HG02970 (cell line): ENCODE measurements at regions not wholly inside any gene's neighbourhood (a gene's known extent, or its start where the extent isn't known, plus 50 kb on each side); places are given as distances from the start of the nearest gene placed in this dataset.
"Not testable (repeated sequence)": the region's sequence is repeated elsewhere in the genome, so short reads cannot be mapped to it uniquely, and the experiment has no call there.

ENCODE experiments used
- ATAC-seq: cut with Tn5 transposase; IDR thresholded peaks from one replicate; pipeline ENCODE4 v1.9.1; 2021; ENCODE audit warnings: mild to moderate bottlenecking, moderate library complexity, moderate number of reproducible peaks; ENCODE audit not compliant: unreplicated experiment, low FRiP score

DNA sequence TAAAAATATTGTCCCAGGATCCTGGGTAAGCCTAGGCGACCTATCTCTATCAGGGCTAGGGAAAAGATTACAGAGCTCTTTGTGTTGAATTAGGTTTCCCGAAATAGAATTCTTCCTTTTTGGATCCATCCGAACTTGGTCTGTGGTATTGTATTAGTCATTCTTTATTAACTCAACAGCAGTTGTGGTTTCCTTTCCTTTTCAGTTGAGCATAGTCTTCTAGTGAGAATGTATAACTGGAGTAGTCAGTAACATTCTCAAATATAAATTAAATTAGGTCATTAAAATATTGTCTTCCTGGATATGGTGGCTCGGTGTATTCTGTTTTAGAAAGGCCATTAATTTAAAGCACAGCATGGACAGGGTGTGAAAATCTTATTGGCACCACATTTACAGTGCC, 520.4 kb downstream of the NLGN4X start:
- ATAC-seq, result no peak

DNA sequence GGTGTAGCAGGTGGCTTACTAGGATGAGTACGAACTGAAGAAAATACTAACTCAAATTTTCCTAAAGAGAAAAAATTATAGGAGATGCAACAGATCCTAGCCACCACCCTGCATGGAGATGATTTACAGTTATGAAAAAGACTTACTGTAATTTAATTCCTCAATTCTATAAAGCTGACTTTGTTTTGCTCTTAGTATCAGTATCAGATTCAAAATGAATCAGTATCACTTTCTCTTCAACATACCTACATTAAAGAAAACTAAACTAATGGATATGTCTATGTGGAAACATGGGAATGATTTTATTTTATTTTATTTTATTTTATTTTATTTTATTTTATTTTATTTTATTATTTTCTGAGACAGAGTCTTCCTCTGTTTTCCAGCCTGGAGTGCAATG, 525.8 kb downstream of the NLGN4X start:
- ATAC-seq, result no peak

DNA sequence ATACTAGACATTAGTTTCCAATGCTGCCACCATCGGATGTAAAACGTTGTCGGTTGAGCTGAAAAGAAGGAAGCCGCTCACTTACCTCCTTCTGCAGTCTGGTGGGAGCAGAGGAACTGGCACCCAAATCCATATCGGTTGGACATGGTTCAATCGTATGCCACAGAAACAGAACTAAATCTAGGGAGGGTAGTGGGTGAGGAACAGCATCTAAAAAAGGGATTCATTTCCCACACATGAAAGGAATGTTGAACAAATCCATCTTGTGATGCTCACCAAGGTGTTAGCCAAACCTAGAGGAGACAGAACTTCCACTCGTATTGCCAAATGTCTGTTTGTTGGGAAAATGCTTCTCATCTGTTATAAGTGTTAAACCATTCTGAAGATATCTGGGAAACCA, 532.7 kb downstream of the NLGN4X start:
- ATAC-seq, result no peak

DNA sequence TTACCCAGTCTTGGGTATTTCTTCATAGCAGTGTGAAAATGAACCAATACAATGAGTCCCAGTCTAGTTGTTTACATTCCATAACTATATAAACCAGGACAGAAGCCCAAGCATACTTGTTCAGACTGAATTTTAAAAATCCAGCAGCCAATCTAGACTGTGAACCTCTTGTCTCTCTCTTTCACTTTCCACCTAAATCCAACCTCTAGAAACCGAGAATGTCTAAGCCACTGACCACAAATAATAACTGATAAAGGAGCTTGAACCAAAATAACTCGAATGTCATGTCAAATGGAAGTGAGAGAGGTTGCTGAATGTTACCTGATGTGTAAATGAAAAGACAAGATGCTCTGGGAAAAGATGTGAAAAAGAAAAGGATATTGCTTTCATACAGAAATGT, 544.7 kb downstream of the NLGN4X start:
- ATAC-seq, result no peak

DNA sequence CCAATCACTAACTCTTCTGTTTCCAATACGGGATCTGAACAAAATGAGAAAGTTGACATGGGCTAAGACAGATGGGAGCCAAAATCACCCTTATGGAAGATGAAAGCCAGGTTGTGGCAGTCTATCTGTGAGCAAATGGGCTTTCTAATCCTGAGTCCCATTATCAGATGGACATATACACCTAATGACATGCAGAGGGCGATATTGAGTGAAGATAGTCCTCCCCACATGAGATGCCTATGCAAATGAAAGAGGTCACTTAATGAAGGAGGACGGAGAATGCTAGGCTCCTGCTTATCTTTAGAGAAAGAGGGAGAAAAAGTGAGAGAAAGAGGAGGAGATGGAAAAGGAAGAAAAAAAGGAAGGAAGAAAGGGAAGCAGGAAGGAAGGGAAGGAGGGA, 547.5 kb downstream of the NLGN4X start:
- no peak for ATAC-seq

DNA sequence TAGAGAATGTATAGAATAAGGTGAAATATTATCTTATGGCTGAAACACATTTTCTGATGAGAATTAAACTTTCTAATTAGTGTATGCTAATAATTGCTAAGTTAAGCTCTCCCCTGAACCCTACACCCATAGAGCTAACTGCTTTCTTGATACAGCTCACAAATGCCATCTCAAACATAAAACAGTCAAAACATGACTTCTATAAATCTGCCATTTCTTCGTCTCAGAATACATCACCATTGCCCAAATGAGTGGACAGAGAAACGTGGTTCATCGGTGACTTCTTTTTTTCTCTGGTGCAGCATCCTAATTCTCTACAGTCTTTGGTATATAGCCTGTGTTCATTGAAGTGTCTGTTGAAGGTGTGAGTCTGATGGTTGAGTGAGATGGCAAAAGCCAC, 554.6 kb downstream of the NLGN4X start:
- ATAC-seq, result no peak

DNA sequence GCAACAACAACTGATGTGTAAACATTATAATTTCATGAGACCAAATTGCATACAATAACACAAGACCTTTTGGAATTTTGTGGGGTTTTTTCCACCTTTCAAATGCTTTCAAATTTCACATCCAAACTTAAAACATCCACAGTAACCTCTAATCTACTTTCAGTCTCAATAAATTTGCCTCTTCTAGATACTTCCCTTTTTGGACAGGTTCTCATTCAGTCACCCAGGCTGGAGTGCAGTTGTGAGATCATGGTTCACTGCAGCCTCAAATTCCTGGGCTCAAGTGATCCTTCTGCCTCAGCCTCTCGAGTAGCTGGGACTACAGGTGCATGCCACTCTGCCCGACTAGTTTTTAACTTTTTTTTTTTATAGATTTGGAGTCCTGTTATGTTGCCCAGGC, 556.6 kb downstream of the NLGN4X start:
- no peak for ATAC-seq

DNA sequence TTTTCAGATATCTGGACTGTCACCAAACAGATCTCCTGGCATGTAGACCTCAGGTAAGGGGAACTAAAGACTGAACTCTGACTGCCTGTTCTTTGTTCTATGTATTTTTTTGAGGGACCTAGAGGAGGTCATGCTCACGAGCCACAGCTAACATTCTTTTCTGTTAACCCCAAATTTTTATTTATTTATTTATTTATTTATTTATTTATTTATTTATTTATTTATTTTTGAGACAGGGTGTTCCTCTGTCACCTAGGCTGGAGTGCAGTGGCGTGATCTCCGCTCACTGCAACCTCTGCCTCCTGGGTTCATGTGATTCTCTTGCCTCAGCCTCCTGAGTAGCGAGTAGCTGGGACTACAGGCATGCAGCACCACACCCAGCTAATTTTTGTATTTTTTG, 562.0 kb downstream of the NLGN4X start:
- ATAC-seq, result not testable (repeated sequence)

DNA sequence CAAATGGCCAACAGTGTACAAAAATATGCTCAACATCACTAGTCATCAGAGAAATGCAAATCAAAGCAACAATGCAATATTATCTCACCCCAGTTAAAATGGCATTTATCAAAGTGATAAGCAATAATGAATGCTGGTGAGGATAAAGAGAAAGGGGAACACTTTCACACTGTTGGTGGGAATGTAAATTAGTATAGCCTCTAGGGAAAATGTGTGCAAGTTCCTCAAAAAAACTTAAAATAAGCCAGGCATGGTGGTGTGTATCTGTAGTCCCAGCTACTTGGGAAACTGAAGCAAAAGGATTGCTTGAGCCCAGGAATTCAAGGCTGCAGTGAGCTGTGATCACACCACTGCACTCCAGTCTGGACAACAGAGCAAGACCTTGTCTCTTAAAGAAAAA, 572.1 kb downstream of the NLGN4X start:
- no peak for ATAC-seq

DNA sequence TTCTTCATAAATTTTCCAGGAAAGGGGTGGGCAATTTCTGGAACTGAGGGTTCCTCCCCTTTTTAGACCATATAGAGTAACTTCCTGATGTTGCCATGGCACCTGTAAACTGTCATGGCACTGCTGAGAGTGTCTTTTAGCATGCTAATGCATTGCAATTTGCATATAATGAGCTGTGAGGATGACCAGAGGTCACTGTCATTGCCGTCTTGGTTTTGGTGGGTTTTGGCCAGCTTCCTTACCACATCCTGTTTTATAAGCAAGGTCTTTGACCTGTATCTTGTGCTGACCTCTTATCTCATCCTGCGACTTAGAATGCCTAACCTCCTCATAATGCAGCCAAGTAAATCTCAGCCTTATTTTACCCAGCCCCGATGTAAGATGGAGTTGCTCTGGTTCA, 577.8 kb downstream of the NLGN4X start:
- ATAC-seq, result no peak

DNA sequence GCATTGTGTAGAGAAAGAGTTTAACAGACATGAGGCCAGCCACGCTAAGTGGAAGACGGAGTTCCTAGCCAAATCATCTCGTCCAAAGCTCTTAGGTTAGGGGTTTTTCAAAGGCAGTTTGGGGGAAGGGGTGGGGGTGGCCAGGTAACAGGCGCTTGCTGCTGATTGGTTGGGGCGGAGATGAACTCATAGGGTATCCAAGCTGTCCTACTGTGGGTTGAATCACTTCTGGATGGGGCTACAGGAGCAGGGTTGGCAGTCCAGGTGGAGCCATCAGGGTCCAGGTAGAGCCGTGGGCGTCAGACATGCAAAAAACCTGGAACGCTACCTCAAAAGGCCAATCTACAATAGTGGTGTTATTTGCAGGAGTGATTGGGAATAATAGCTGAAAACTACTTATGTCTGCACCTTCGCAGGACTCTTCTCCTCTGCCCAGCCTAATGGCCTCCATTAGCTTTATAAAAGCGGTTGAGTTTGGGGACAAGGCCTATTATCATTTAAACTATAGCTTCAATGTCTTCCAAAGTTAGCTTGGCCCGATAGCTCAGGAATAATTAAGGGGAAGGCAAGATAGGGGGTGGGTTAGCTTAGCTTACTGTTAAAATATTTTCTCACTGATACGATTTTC, 579.6 kb downstream of the NLGN4X start:
- no peak for ATAC-seq

DNA sequence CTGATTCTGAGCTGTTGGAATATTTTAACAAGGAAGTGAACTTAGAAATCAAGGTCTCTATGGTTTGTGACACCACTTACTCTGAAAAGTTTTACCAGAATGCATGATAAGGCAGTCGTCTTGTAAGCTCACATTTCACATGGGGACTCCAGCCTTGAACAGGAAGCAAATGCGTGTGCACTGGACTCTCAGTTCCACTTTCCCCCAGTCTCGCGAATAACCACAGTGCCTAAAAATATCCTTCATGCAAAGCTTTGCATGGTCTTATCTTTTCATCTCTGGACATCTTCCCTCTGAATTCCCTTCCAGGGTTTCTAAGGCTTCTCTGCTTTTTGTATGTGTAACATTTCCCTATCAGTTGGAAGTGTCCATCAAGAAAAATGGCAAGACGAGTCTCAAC, 581.8 kb downstream of the NLGN4X start:
- peak; percentile 91 for ATAC-seq

DNA sequence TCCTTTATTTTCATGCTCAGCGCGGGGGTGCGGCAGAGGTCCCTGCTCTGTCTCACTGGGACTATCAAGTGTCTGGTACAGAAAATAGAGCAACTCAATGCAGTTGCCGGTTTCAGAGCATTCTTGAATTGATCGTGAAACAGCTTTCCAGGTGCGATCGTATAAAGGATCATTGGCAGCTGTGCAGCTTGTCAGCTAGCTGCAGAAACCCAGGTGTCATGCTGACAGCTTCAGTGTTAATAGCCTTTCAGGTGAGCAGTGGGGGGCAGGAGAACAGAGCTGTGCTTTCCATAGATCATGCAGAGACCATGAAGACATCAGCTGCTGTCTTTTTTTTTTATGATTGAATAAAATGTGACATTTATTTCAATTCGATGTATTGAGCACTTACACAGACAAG, 583.9 kb downstream of the NLGN4X start:
- no peak for ATAC-seq

DNA sequence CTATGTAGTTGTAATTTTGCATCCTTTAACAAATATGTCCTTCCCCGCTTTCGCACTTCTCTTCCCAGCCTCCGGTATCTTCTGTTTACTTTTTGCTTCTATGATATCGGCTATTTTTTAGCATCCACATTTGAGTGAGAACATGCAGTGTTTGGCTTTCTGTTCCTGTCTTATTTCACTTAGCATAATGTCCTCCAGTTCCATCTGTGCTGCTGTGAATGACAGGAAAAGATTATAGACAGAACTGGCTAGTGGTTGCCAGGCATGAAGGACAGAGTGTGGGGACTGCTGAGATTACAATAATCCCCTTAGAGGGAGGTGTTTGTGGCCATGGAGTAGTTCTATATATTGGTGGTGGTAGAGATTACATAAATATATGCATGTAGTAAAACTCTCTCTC, 588.6 kb downstream of the NLGN4X start:
- ATAC-seq, result no peak

DNA sequence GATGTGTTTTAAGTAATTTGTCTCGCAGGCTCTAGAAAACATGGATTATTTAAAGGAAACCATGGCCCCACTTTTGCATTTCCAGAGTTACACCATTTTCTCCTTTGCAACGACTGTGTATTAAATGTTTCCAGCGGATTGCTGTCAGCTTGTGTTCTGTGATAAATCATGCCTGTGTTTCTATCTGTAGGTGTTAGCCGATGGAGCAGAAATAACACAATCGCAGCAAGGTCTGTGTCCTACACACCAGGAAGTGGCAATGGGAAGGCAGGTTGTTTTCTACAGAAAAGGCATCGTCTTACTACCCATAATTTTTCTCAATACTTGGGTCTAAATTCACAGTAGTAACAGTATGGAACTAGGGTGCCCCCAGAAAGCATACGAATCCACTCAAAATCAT, 590.1 kb downstream of the NLGN4X start:
- ATAC-seq, result no peak

DNA sequence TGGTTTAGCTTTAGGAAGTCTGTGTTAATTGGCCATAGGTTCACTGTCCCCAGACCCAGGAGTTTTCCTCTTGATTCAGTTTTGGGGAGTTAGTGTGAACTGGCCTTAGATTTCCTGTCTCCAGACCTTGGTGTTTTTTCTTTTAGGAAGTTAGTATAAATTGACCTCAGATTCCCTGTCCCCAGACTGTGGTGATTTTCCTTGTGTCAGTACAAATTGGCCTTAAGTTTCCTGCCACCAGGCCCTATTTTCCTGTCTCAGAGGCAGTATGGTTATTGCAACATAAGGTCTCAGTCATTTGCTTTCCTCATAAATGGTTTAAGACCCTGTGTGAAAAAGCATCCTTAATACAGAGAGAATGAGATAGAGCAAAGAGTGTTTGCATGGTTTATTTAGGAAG, 595.8 kb downstream of the NLGN4X start:
- no peak for ATAC-seq

DNA sequence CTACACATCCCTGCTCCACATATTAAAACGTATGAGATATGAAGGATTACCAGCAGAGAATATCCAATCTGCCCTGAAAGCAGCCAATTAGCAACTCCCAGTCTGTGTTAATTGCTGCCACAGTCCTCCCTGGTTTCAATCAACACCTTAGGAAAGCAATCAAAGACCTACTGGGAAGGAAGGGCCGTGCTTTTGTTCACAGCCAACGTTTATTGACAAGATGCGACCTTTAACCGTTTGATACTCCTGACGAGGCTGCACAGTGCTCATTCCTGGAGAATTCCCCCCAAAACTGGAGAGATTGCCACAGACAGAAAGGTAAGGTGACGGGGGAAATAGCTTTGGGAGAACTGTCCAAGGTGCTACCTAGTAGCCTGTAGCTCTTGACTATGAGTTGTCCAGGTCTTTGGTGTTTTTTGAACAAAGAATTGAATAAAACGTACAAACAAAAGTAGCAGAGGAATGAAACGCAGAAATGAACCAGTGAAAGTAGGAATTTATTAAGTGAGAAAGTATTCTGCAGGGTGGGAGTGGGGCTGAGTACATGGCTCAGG, 596.5 kb downstream of the NLGN4X start:
- no peak for ATAC-seq

DNA sequence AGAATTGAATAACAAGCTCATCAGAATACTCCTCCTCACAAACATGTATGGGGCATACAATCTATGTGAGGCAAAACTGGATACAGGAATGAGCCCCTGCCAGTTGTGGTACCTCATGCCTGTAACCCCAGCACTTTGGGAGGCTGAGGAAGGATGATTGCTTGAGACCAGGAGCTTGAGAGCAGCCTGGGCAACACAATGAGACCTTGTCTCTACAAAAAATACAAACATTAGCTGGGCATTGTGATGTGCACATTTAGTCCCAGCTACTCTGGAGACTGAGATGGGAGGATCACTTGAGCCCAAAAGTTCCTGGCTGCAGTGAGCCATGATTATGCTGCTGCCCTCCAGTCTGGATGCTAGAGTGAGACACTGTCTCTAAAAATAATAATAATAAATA, 611.0 kb downstream of the NLGN4X start:
- ATAC-seq, result no peak

DNA sequence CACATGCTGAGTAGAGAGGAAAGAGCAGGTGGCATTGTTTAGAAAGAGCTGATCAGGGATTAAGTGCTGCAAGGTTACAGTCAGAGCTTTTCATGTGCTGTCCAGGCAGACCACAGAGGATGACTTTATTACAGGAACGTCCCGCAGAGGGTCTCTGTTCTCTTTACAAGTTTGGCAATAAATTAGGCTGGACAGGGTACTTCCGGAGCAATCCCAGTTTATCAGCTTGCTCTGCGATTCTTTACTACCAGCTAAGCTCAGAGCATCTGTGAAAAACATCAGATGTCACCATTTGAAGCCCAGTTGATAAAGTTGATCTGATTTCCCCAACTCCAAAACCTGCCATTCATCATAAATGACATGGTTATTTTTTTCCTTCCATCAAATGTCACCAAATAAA, 633.1 kb downstream of the NLGN4X start:
- ATAC-seq, result no peak

DNA sequence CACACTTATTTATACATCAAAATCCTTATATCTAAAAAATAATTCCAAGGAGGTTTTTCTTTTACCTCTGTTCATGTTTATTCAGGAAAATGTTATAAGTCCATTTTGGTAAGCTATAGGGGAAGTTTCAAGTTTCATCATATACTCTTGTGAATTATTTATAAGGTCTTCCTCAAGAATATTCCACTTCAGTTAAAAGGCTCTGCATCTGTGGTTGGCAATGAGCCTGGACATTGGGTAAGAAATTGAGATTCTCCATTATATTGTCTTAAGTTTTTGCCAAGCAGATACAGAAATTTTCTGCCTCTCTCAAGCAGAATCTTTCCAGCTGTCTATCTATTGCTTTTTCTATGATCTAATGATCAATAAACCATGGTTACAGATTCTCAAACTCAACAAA, 641.9 kb downstream of the NLGN4X start:
- no peak for ATAC-seq

DNA sequence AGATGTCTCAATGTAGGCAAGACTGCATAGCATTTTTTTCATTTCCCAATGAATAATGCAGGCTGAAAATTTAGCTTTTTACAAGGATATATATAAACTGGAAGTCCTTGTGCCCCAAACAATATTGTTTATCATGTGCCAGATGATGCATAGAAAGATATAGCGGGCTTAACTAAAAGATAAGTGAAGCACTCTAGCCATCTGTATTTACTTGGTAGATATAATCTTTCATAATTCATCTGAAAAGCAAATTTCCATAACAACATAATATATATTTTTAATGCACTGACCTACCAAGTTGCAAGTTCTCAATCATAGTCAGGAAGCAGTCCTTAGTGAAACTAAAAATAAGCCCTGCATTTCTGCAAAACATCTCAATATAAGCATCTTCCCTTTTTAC, 653.3 kb downstream of the NLGN4X start:
- no peak for ATAC-seq

DNA sequence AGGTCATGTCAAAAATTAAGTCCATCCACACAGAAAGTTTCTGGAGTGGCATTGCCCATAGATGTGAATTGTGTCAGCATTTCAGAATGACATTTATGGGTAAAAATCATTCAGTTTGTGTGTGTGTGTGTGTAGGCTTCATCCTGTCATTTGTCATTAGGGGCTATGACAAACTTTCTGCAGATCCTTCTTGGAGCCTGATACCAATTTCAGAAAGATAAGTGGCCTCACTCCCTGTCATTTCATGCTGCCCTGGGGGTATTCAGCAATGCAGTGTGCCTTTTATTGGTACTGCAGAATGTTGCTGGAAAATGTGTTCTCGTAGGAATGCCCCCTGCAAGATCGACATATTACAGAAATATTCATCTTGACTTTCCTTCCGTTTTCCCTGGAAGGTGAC, 659.7 kb downstream of the NLGN4X start:
- no peak for ATAC-seq

DNA sequence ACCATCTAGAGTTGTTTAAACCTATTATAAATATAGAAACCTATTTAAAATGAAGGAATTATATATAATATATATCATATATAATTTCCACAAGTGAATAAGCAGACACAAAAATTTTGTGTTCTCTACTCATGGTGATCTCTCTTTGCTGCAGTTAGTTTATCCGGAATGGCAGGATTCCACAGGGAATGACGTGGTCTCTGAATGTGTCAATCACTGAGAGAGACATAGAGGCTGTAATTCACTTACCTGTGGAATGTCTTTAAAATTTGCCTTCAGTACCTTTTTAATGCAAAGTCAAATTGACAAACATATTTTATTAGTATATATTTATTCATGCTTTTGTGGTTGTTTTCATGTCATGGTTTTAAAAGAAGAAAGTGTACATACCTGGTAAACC, 669.3 kb downstream of the NLGN4X start:
- ATAC-seq, result no peak
